NCI-H345 (cell line): ENCODE measurements at regions not wholly inside any gene's neighbourhood (a gene's known extent, or its start where the extent isn't known, plus 50 kb on each side); places are given as distances from the start of the nearest gene placed in this dataset.

ENCODE experiments used
- DNase-seq: peaks from one replicate; lab custom pipeline; 2025; lab: John Stamatoyannopoulos, UW

GRCh38 chr4:180394312-180394711, 1848.9 kb upstream of the TENM3 start:
- DNase-seq: no peak

- no peak for DNase-seq
Measured at GRCh38 chr4:180394730-180395129, 1848.5 kb upstream of the TENM3 start.

GRCh38 chr4:180398564-180398963, 1844.6 kb upstream of the TENM3 start:
- DNase-seq: no peak

- DNase-seq: no peak
Measured at GRCh38 chr4:180407275-180407885, 1835.8 kb upstream of the TENM3 start.

GRCh38 chr4:180418819-180419531, 1824.2 kb upstream of the TENM3 start:
- DNase-seq: no peak

GRCh38 chr4:180422989-180423711, 1820.1 kb upstream of the TENM3 start:
- no peak for DNase-seq

- DNase-seq: no peak
Measured at GRCh38 chr4:180423712-180424057, 1819.5 kb upstream of the TENM3 start.

GRCh38 chr4:180426938-180427337, 1816.3 kb upstream of the TENM3 start:
- DNase-seq: no peak

GRCh38 chr4:180430283-180430682, 1812.9 kb upstream of the TENM3 start:
- no peak for DNase-seq

GRCh38 chr4:180434131-180434895, 1808.9 kb upstream of the TENM3 start:
- DNase-seq: no peak

- DNase-seq: no peak
Measured at GRCh38 chr4:180436361-180436760, 1806.8 kb upstream of the TENM3 start.

- DNase-seq: no peak
Measured at GRCh38 chr4:180437601-180438000, 1805.6 kb upstream of the TENM3 start.

- DNase-seq: no peak
Measured at GRCh38 chr4:180448306-180448705, 1794.9 kb upstream of the TENM3 start.

GRCh38 chr4:180449395-180449956, 1793.7 kb upstream of the TENM3 start:
- DNase-seq: no peak

GRCh38 chr4:180455226-180455625, 1788.0 kb upstream of the TENM3 start:
- no peak for DNase-seq

- DNase-seq: no peak
Measured at GRCh38 chr4:180456928-180457327, 1786.3 kb upstream of the TENM3 start.

GRCh38 chr4:180462116-180462515, 1781.1 kb upstream of the TENM3 start:
- DNase-seq: no peak

GRCh38 chr4:180465364-180465763, 1777.8 kb upstream of the TENM3 start:
- no peak for DNase-seq

GRCh38 chr4:180483036-180483435, 1760.2 kb upstream of the TENM3 start:
- no peak for DNase-seq

- no peak for DNase-seq
Measured at GRCh38 chr4:180485407-180485806, 1757.8 kb upstream of the TENM3 start.

GRCh38 chr4:180486342-180486741, 1756.9 kb upstream of the TENM3 start:
- no peak for DNase-seq

- no peak for DNase-seq
Measured at GRCh38 chr4:180489787-180490186, 1753.4 kb upstream of the TENM3 start.
